A673 (cell line): ENCODE measurements at regions not wholly inside any gene's neighbourhood (a gene's known extent, or its start where the extent isn't known, plus 50 kb on each side); places are given as distances from the start of the nearest gene placed in this dataset.

Source experiments
- BruUV-seq: library from RNA; stranded (reverse); fragments of 400-500 nt; replicated peaks from 2 replicates; lab custom pipeline; 2021; lab: Mats Ljungman, UMichigan
- CTCF ChIA-PET: fragments of 300-600 bp; sonication (Branson Sonifier 250); formaldehyde crosslinking; loops from one replicate; lab custom pipeline; 2022; ENCODE audit warnings: antibody characterized with exemption; lab: Charles Lee
- POLR2A ChIA-PET: fragments of 300-600 bp; sonication (Branson Sonifier 250); formaldehyde crosslinking; loops from one replicate; lab custom pipeline; 2022; ENCODE audit warnings: antibody characterized with exemption; ENCODE audit not compliant: low non-redundant PET; lab: Charles Lee
- DNase-seq: peaks from one replicate; pipeline ENCODE4 v3.0.0-alpha.2; 2015; ENCODE audit warnings: low spot score
- H3K27ac ChIP-seq: fragments of 200-600 bp; sonication (generic); 2 replicates; pipeline ENCODE4 v1.5.1; 2016; ENCODE audit warnings: mixed run types, low read depth, mild to moderate bottlenecking, mixed read lengths, antibody characterized with exemption, low read length; ENCODE audit not compliant: poor library complexity, severe bottlenecking
- H3K27me3 ChIP-seq: fragments of 200-600 bp; sonication (generic); replicated peaks from 2 replicates; pipeline ENCODE4 v1.6.1; 2017; ENCODE audit warnings: mixed run types, low read depth, mild to moderate bottlenecking, mixed read lengths, antibody characterized with exemption, low read length; ENCODE audit not compliant: insufficient read depth, poor library complexity
- H3K36me3 ChIP-seq: fragments of 200-600 bp; sonication (generic); 2 replicates; pipeline ENCODE4 v1.6.1; 2016; ENCODE audit warnings: mixed run types, mild to moderate bottlenecking, mixed read lengths, antibody characterized with exemption, low read length; ENCODE audit not compliant: insufficient read depth, poor library complexity, severe bottlenecking
- H3K4me1 ChIP-seq: fragments of 200-600 bp; sonication (generic); 2 replicates; pipeline ENCODE4 v1.6.1; 2017; ENCODE audit warnings: mixed run types, mild to moderate bottlenecking, mixed read lengths, antibody characterized with exemption, low read length; ENCODE audit not compliant: insufficient read depth, poor library complexity, severe bottlenecking
- H3K4me3 ChIP-seq: fragments of 200-600 bp; sonication (generic); 2 replicates; pipeline ENCODE4 v1.5.1; 2016; ENCODE audit warnings: low read depth, mixed run types, mild to moderate bottlenecking, mixed read lengths, low read length; ENCODE audit not compliant: poor library complexity, severe bottlenecking
- H3K9me3 ChIP-seq: fragments of 200-600 bp; sonication (generic); 2 replicates; pipeline ENCODE4 v1.6.1; 2016; ENCODE audit warnings: mixed run types, low read depth, mild to moderate bottlenecking, mixed read lengths, antibody characterized with exemption, low read length; ENCODE audit not compliant: poor library complexity, severe bottlenecking
- EZH2 ChIP-seq: fragments of 200-600 bp; sonication (generic); IDR thresholded peaks from 2 replicates; pipeline ENCODE4 v1.6.1; 2017; ENCODE audit warnings: borderline replicate concordance, low read depth, mild to moderate bottlenecking, mixed read lengths, antibody characterized with exemption, low read length; ENCODE audit not compliant: poor library complexity, severe bottlenecking
- intact Hi-C: fragments of 100-400 bp; cut with micrococcal nuclease; formaldehyde crosslinking; loops from one replicate; pipeline ENCODE4 v1.10.0; 2022; ENCODE audit not compliant: unreplicated experiment
- TF ChIP-seq, protein P1 (sequence below): fragments of 300-800, 200-600 bp; sonication (generic); conservative IDR thresholded peaks from 2 replicates; pipeline ENCODE4 v1.5.1; 2017; ENCODE audit warnings: low read depth, mild to moderate bottlenecking, antibody characterized with exemption, low read length, moderate library complexity, mixed read lengths

GRCh38 chr13:44255771-44256364, 117.8 kb upstream of the SERP2 start:
- intact Hi-C loops: no loop called here
- Histone ChIP-seq H3K9me3 (no peaks in the 10 kb centered on the region), H3K27ac (no peak overlapping the region), H3K27me3 (no peaks in the 10 kb centered on the region), H3K36me3 (no peaks in the 10 kb centered on the region), H3K4me3 (no peak overlapping the region), H3K4me1 (no peaks in the 10 kb centered on the region)
- ChIA-PET CTCF (no interaction called here), POLR2A (no interaction called here)
- DNase-seq: no peak
- no peak for TF ChIP-seq EZH2
- TF ChIP-seq, protein P1, sequence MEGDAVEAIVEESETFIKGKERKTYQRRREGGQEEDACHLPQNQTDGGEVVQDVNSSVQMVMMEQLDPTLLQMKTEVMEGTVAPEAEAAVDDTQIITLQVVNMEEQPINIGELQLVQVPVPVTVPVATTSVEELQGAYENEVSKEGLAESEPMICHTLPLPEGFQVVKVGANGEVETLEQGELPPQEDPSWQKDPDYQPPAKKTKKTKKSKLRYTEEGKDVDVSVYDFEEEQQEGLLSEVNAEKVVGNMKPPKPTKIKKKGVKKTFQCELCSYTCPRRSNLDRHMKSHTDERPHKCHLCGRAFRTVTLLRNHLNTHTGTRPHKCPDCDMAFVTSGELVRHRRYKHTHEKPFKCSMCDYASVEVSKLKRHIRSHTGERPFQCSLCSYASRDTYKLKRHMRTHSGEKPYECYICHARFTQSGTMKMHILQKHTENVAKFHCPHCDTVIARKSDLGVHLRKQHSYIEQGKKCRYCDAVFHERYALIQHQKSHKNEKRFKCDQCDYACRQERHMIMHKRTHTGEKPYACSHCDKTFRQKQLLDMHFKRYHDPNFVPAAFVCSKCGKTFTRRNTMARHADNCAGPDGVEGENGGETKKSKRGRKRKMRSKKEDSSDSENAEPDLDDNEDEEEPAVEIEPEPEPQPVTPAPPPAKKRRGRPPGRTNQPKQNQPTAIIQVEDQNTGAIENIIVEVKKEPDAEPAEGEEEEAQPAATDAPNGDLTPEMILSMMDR: no peak
- BruUV-seq: no TSS peak

DNA sequence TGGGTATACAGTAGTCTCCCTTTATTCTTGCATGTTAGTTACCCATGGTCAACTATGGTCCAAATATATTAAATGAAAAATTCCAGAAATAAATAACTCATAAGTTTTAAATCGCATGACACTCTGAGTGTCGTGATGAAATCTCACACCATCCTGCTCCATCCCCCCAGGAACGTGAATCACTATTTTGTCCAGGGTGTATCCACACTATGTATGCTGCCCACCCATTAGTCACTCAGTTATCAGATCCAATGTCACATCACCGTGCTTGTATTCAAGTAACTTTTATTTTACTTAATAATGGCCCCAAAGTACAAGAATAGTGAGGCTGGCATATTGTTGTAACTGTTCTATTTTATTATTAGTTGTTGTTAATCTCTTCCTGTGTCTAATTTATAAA, 115.8 kb upstream of the SERP2 start:
- Histone ChIP-seq H3K36me3 (no peaks in the 10 kb centered on the region), H3K27me3 (no peaks in the 10 kb centered on the region), H3K27ac (no peak overlapping the region), H3K4me1 (no peaks in the 10 kb centered on the region), H3K4me3 (no peak overlapping the region), H3K9me3 (no peaks in the 10 kb centered on the region)
- DNase-seq: no peak
- intact Hi-C loops: no loop called here
- ChIA-PET CTCF (no interaction called here), POLR2A (no interaction called here)
- BruUV-seq: no TSS peak
- no peak for TF ChIP-seq EZH2
- TF ChIP-seq, protein P1: no peak

DNA sequence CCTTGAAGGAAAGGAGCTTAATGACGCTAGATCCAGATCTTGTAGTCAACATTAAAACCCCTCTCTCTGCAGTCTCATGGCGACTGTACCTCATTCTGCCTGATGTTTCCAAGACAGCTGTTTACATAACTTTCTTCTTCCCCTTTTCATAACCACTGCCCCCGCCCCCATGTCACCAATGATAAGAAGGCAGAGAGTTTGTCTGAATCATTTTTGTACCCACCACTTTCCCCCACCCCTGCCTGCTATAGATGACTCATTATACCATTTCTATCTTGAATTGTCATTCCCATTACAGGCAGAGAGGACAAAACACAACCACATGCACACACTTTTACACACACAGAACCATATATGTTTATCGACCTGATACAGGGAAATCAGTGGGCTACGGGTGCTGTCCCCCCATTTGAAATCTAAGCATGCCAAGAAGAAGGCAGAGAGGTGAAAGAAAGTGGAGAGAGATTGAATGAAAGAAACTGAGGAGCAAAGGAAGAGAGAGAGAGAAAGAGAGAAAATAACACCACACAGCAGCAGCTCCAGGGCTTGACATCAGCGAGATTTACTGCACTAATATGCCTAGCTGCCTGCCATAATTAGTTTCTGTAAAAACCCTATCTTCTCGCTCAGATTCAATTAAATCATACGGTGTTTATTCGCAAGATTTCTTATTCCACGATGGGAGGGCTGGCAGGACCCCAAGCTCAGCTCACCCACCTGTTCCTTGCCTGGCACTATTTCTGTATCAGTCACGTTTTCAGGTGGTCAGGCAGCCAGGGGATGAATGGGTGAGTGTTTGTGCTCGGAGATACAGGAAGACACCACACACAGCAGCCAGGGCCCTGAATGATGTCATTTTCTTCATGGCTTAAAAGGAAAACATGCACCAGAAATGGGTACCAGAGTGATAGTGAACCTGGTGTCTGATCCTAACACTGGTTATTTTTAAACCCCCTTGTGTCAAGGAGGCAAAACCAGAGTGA, 114.3 kb upstream of the SERP2 start:
- BruUV-seq: no TSS peak
- intact Hi-C loops: no loop called here
- POLR2A ChIA-PET: no interaction called here
- Histone ChIP-seq H3K4me1 (no peaks in the 10 kb centered on the region), H3K36me3 (no peaks in the 10 kb centered on the region), H3K4me3 (no peak overlapping the region), H3K27me3 (no peaks in the 10 kb centered on the region), H3K9me3 (no peaks in the 10 kb centered on the region), H3K27ac (no peak overlapping the region)
- CTCF ChIA-PET: no interaction called here
- TF ChIP-seq, protein P1: no peak
- no peak for TF ChIP-seq EZH2
- DNase-seq: no peak
